DMS53 (cell line): ENCODE measurements at regions not wholly inside any gene's neighbourhood (a gene's known extent, or its start where the extent isn't known, plus 50 kb on each side); places are given as distances from the start of the nearest gene placed in this dataset.

ENCODE experiments used
- DNase-seq: peaks from one replicate; lab custom pipeline; 2025; lab: John Stamatoyannopoulos, UW

GRCh38 chr20:6614836-6615235 is 152.7 kb upstream of the BMP2 start:
- no peak for DNase-seq

- peak; percentile 96 for DNase-seq
These were observed 154.1 kb upstream of the BMP2 start for GRCh38 chr20:6613280-6613861.

- no peak for DNase-seq
These were observed 154.9 kb upstream of the BMP2 start for GRCh38 chr20:6612606-6612923.

GRCh38 chr20:6611911-6612605 is 155.4 kb upstream of the BMP2 start:
- DNase-seq, result peak; percentile 85

- DNase-seq, result no peak
These were observed 160.8 kb upstream of the BMP2 start for GRCh38 chr20:6606651-6607050.

- DNase-seq, result no peak
These were observed 162.2 kb upstream of the BMP2 start for GRCh38 chr20:6605055-6605935.

DNA sequence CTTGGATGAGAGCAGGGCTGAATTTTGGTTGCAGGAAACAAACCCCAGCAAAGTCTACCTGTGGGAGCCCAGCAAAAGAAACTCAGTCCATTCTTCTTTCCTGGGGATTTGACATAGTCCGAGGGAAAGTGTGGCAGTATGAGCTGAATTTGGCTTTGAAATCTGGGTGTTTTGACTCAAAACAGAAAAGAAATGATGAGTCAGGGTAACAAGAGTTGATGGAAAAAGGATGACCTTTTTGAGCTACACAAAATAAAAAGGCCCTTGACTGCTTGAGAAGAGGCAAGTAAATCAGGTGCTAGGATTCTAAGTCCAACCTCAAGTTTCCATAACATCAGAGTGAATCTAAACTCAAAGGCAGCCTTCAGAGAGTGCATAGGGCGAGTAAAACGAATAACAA is 163.3 kb upstream of the BMP2 start:
- no peak for DNase-seq

DNA sequence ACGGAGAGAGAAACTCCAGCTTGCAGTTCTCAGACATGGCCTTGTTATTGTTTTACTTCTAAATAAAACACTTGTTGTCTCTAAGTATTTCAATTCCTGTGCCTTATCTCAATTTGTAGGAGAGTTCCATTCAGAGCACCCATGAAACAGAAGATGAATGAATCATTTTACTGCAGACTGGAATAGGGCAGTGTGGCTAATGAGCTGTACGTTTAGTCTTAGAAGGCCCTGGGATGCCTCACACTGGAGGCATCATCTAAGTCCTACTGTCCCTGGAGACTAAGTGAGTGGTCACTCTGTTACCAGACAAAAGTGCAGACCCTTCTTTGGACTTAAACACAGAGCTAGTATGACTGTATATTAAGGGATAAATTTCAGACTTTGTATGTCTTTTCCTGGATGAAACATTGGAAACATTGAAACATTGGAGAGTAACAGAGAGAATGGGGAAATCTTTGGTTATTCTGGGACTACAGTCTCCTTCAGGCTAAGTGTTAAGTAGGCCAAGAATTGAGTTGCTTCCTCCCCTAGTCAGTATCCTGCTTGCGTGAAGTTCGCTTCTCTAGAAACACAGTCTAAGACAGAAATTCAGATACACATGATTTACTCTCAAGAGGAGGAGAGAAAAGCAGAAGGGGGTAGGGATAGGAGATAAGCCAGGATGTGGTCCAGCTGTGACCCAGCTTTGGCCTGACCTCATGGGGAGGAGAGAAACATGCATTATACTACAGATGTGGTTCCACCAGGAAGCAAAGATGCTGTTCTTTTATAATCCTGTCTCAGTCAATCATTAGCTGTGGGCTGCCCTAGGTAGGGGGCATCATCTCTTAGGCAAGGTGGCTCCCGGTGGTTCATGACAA is 167.4 kb upstream of the BMP2 start:
- no peak for DNase-seq

- no peak for DNase-seq
These were observed 171.8 kb upstream of the BMP2 start for GRCh38 chr20:6595704-6596103.

GRCh38 chr20:6590891-6591637 is 176.4 kb upstream of the BMP2 start:
- no peak for DNase-seq

- DNase-seq, result no peak
These were observed 179.2 kb upstream of the BMP2 start for GRCh38 chr20:6588296-6588695.

DNA sequence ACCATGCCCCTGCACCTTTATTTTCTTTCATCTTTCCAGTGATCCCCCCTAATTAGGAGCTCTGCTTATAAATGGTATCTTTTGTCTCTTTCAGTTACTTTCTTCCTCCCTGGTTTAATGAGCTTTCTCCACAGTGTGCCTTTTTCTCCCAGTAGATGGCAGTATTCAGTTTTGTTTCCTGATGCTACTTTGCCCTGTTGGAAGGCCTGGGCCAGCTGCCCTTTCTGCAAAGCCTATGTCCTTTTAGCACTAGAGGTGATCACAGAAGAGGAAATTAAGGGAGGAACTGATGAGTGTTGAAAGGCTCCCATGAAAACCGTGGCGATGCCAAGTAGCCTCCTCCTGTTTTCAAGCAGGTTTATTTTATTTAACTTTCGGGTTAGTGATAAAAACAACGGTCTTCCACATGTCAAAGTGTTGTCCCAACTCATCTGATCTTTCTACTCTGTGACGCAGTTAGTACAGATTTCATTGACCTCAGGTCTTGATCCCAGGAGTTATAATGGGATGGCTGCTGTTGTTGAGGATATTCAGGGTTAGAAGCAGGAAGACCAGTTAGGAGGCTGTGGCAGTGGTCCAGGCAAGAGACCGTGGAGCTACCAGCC is 184.2 kb upstream of the BMP2 start:
- DNase-seq, result peak; percentile 78

- DNase-seq, result no peak
These were observed 185.0 kb upstream of the BMP2 start for GRCh38 chr20:6582449-6582848.

- no peak for DNase-seq
These were observed 187.0 kb upstream of the BMP2 start for GRCh38 chr20:6580486-6580885.

DNA sequence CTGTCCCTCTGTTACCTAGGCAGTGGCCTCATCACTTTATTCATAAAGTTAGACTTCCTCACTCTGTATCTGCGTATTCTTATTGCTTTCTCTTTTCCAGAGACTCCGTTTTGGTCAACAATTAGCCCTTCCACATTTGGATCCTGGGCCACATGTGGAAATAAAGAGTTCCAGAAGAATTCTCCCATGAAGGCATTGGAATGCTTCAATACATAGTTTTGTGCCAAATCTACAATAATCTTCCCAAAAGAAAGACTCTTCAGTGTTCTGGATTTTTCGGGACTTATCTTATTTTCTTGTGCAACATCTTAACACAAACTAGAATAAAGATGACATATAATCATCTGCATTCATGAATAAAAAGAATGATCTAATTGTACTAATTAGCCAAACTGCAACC is 187.7 kb upstream of the BMP2 start:
- DNase-seq, result no peak

GRCh38 chr20:6579417-6579816 is 188.1 kb upstream of the BMP2 start:
- DNase-seq, result no peak

GRCh38 chr20:6577451-6577850 is 190.0 kb upstream of the BMP2 start:
- DNase-seq, result no peak

DNA sequence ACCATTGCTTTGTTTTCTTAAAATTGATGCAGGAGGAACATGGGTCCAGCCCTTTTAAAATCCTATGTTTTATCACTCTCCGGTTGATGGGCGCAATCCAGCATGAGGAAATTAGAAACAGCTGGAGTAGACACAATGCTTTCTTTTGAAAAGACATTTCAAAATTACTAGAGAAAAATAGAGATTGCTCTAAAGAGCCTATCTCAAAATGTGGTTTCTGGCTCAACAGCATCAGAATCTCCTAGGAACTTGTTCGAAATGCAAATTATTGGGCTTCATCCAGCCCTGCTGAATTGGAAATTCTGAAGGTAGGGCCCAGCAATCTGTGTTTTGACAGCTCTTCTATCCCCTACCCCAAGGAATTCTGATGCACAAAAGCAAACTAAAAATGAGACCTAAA is 190.8 kb upstream of the BMP2 start:
- DNase-seq, result no peak

DNA sequence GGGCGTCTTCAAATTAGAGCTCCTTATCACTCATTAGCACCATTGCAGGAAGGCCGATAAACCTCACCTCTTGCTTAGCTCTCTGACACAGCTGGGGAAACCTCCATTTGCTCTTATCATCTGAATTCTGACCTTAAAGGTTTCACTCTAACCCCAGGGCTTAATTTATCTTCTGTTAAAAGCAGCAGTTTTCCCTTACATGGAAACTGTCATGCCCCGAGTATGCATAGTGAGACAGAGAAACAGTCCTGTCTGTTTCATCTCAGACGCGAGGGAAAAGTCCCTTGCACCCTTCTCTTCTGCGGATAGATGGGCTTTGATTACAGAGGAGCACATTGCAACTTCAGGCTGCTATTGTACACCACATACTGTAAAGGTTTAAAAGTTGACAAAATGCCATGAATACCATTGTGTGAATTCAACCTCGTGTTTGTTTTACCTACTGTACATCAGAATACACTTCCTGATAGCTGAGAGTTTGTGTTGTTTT is 191.5 kb upstream of the BMP2 start:
- DNase-seq, result no peak

DNA sequence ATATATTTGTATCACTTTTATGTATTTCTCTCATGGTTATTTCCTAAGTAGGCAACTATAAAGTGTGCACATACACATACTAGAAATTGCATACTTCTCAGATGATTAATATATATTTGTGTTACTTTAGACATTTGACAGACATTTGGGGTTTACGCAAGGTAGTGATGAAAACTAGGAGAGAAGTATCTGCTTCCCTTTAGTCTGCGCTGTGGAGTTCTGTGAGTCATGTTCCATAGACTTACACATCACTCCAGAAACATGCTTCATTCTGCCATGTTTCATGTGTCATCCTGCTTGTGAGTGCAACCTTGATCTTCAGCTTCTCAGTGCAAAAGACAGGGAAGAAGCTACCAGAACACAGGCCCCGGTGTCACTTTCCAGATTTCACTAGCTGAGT is 200.7 kb upstream of the BMP2 start:
- no peak for DNase-seq

GRCh38 chr20:6562111-6562510 is 205.4 kb upstream of the BMP2 start:
- DNase-seq, result no peak
